ENCODE measurements at regions not wholly inside any gene's neighbourhood (a gene's known extent, or its start where the extent isn't known, plus 50 kb on each side); places are given as distances from the start of the nearest gene placed in this dataset.

DNA sequence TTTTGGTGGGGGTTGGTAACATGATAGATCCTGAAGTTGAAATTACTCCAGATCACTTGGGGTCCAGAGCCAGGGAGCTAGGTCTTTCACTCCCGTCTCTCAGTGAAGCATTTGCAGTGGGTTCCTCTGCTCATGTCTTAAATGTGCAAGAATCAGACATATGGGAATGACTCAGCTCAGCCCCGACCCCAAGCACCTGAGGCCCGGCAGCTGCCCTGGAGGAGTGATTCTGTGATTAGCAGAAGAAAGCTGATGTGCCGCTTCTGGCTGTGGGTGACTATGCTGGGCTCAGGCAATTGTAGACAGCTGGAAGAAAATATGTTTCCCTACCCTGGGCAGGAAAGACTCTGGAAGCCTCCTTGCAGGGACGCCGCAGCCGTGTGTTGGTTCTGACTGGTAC, 601.7 kb downstream of the NPHP4 start:
- H3K4me1 Mint-ChIP-seq: peaks cover 27% of the 10 kb centered on the region
- DNase-seq (no peak), ATAC-seq (ENCODE audit: low read depth) (no peak)
- H3K9me3 Mint-ChIP-seq: peaks cover 2% of the 10 kb centered on the region
- POLR2A ChIA-PET: no interaction called here
- peaks cover 23% of the 10 kb centered on the region for H3K27me3 Mint-ChIP-seq
- H3K36me3 Mint-ChIP-seq: peaks cover 2% of the 10 kb centered on the region
- no peak overlapping the region for H3K4me3 Mint-ChIP-seq
- no peak overlapping the region for H3K27ac Mint-ChIP-seq

DNA sequence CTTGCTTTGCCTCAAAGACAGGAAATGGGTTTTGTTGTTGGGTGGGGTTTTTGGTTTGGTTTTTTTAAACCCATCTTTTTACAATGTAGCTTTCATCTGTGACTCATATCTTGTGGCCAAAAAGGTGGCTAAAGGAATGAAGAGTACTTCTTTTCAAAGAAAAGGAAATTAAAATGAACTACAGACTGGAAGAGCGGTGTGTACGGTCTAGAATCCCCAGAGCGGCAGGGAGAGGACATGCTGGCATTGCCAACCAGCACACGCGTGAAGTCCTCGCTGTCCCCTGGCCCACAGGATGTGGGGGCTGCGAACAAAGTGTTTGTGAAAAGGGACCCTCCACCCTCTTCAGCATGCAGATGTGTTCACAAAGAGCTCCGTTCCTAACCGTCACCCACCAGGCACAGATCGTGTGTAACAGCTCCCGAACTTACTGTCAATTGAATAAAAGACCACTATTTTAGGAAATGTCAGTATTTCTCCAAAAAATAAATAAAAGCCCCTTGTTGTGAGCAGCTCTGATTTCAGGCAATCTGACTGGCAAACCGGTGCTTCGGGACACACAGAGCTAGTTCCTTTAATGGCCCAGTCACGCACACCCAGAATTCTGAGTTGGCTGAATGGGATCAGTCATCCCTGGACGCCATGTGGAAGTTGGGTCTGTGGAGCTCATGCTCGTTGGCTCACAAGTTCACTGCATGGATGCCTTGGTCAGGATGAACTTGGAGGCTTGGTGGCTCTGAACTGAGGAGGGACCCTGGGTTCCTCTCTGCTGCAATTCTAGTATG, 602.9 kb downstream of the NPHP4 start:
- H3K4me3 Mint-ChIP-seq: peak overlapping the region; percentile 74
- no peaks in the 10 kb centered on the region for H3K9me3 Mint-ChIP-seq
- H3K4me1 Mint-ChIP-seq: peaks cover 27% of the 10 kb centered on the region
- no peaks in the 10 kb centered on the region for H3K36me3 Mint-ChIP-seq
- POLR2A ChIA-PET: interaction anchor here (0.5 to 1.3 kb wide), 2 partner anchors 21 to 1512 kb away, joined by 3 to 4 read pairs; no protein-coding TSS in a partner anchor
- peak overlapping the region; percentile 84 for H3K27ac Mint-ChIP-seq
- H3K27me3 Mint-ChIP-seq: peaks cover 17% of the 10 kb centered on the region
- DNase-seq (peak; percentile 44), ATAC-seq (ENCODE audit: low read depth) (peak; percentile 74)

DNA sequence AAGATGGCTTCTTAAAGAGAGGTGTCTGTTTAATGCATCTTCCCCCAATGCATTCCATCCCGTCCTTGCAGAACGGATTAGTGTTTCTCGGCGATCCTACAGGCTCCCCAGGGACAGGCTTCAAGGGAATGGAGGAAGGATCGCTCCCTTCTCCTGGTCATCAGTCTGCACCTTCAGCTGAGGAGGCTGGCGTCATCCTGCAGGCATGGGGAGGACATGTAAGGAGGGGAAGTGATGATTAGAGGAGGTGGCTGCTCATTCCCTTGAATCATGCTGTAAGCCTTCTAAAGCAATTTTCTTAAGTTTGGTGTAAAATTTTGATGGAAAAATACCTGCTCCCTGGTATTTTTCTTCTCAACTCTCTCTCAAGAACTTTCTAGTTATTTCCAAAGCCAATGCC, 603.6 kb downstream of the NPHP4 start:
- H3K27me3 Mint-ChIP-seq: peaks cover 15% of the 10 kb centered on the region
- POLR2A ChIA-PET: interaction anchor here (0.5 to 1.3 kb wide), 2 partner anchors 22 to 1512 kb away, joined by 3 to 4 read pairs; no protein-coding TSS in a partner anchor
- DNase-seq (peak; percentile 48), ATAC-seq (ENCODE audit: low read depth) (peak; percentile 59)
- peaks cover 23% of the 10 kb centered on the region for H3K4me1 Mint-ChIP-seq
- H3K4me3 Mint-ChIP-seq: peak overlapping the region; percentile 74
- no peaks in the 10 kb centered on the region for H3K9me3 Mint-ChIP-seq
- H3K27ac Mint-ChIP-seq: peak overlapping the region; percentile 84
- no peaks in the 10 kb centered on the region for H3K36me3 Mint-ChIP-seq

DNA sequence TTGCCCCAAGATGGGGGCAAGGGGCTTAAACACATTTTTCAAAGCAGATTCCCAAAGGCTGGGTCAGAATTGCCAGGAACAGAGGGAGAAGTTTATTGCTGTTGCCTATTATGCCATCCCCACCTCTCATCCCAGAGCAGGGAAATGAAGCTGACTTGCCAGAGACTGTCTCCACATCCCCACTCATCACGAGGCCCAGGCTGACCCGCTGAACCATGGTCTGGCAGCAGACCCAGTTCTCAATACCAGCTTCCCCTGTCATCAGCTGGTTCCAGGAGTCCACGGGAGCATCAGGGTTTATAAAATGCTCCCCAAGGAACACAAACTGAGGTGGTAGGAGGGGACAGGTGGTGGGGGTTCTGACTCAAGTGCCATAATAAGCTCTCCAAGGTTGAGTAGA, 605.9 kb downstream of the NPHP4 start:
- DNase-seq (no peak), ATAC-seq (ENCODE audit: low read depth) (no peak)
- Mint-ChIP-seq H3K4me1 (peaks cover 23% of the 10 kb centered on the region), H3K4me3 (no peak overlapping the region), H3K27me3 (peaks cover 4% of the 10 kb centered on the region), H3K36me3 (no peaks in the 10 kb centered on the region), H3K27ac (no peak overlapping the region), H3K9me3 (no peaks in the 10 kb centered on the region)
- POLR2A ChIA-PET: no interaction called here

DNA sequence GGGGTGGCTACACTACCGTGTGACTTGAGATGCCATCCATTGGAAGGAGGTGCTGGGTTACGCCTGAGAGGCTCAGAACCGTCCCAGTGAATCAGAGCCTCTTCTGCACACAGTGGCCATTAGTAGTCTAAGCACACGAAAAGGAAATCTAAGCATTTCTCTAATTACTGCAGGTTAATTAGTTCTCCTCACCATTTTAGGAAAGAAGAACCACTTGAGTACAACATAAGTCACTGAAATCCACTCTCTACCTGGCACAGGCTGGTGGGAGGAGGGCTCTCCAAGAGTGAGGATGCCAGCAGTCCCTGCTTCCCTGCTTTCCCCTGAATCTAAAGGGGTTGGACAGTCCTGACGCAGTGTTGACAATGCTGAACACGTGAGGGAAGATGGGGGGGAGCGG, 606.3 kb downstream of the NPHP4 start:
- no peak for ATAC-seq (ENCODE audit: low read depth)
- DNase-seq: no peak
- no peaks in the 10 kb centered on the region for H3K9me3 Mint-ChIP-seq
- H3K4me1 Mint-ChIP-seq: peaks cover 23% of the 10 kb centered on the region
- peaks cover 4% of the 10 kb centered on the region for H3K27me3 Mint-ChIP-seq
- no peaks in the 10 kb centered on the region for H3K36me3 Mint-ChIP-seq
- no peak overlapping the region for H3K4me3 Mint-ChIP-seq
- no peak overlapping the region for H3K27ac Mint-ChIP-seq
- POLR2A ChIA-PET: no interaction called here

DNA sequence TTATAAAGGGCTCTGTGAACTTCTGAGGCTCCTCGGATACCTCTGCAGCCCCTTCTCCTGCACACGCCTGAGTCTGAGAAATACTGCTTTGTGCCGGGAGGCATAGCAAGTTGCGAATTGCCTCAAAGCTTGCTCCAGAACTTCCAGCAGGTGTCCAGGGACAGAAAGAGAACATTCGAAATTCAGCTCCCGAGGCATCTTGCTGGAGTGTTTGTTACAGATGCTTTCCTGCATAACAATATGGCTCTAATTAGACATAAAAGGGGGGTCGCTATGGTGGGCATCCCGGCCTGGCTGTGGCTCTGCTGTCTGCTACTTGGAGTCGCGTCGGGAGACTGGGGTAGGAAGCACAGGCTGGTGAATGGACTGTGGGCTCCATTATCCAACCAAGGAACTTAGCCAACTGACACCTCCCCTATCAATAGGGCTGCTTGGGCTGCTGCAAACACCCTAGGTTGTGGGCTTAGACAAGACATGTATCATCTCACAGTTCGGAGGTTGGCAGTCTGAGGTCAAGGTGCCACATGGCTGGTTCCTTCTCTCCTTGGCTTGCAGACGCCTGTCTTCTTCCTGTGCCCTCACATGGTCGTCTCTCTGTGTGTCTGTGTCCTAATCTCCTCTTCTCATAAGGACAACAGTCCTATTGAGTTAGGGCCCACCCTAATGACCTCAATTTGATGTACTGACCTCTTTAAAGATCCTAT, 607.0 kb downstream of the NPHP4 start:
- ATAC-seq (ENCODE audit: low read depth): no peak
- H3K4me3 Mint-ChIP-seq: no peak overlapping the region
- no peak overlapping the region for H3K27ac Mint-ChIP-seq
- no peaks in the 10 kb centered on the region for H3K9me3 Mint-ChIP-seq
- no peaks in the 10 kb centered on the region for H3K27me3 Mint-ChIP-seq
- peaks cover 20% of the 10 kb centered on the region for H3K4me1 Mint-ChIP-seq
- DNase-seq: no peak
- H3K36me3 Mint-ChIP-seq: no peaks in the 10 kb centered on the region
- POLR2A ChIA-PET: no interaction called here

DNA sequence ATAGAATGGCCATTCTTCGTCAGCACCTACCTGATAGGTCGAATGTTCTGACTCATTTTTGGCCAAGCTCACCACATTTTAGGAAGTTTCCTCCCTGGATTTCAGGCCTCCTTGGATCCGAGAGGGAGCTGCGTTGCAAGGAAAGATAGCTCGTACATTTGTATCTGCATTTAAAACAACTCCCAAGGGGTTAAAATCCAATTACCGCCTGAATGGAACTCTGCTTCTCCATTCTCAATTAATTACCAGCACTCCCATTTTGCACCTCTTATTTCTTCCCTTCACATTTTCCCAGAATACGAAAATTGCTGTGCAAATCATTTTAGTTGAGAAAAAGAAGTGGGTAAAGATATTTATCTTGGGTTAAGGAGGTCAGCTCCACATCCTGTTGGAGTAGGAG, 610.7 kb downstream of the NPHP4 start:
- Mint-ChIP-seq H3K9me3 (no peaks in the 10 kb centered on the region), H3K36me3 (no peaks in the 10 kb centered on the region), H3K4me3 (no peak overlapping the region), H3K27ac (no peak overlapping the region), H3K27me3 (peaks cover 3% of the 10 kb centered on the region), H3K4me1 (no peaks in the 10 kb centered on the region)
- DNase-seq (no peak), ATAC-seq (ENCODE audit: low read depth) (no peak)
- POLR2A ChIA-PET: no interaction called here

DNA sequence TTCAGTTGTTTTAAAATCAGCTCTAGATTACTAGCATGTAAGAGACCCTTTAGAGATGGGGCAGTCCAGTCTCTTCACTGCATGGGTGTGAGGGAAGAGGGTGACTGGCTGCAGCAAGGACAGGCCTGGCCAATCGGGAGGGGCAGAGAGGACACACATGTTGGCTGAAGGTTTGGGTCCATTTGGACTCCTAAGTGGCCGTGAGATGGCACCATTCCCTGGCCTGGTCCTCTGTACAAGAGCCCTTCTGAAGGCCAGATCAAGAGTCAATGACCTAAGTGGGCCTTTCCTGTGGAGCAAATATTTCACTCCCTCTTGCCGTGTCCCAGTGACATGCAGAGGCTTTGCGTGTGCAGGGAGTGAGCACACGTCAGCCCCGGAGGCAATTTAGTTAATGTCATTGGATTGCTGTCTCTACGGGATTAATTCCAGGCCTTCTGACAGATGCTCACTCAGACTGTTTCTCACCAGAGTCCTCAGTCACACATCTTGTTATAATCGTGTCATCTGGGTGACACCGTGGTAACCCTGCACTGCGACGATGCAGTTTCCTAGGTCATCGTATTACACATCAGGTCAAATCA, 613.0 kb downstream of the NPHP4 start:
- DNase-seq (no peak), ATAC-seq (ENCODE audit: low read depth) (no peak)
- H3K27ac Mint-ChIP-seq: no peak overlapping the region
- no peaks in the 10 kb centered on the region for H3K36me3 Mint-ChIP-seq
- H3K9me3 Mint-ChIP-seq: no peaks in the 10 kb centered on the region
- H3K4me3 Mint-ChIP-seq: no peak overlapping the region
- H3K27me3 Mint-ChIP-seq: peaks cover 3% of the 10 kb centered on the region
- POLR2A ChIA-PET: no interaction called here
- H3K4me1 Mint-ChIP-seq: no peaks in the 10 kb centered on the region

DNA sequence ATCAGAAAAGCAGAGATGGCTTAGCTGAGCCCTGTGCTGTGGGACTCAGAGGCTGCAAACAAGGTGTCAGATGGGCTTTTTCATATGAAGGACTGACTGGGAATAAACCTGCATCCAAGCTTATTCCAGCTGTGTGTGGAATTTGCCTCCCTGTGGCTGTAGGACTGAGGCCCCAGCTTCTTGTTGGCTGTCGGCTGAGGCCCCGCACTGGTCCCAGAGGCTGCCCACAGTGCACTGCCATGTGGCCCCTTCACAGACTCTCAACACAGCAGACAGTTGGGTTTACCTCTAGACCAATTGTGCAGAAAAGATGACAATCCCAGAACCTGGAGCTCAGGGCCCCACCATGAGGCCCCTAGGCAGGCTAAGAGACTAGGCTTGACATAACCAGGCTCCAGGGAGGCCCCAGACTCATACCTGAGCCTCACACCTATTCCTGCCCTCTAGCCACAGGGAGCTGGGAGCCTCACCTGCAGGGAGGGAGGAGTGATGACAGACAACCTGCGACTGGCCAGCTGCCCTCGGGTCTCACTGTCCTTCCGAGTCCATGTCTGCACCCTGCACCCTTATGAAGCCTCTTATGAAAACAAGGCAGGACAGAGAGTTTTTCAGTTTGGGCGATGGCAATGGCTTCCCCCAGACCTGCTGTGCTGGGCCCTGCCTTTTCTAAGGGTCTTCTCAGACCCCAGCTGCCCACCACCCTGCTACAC, 615.5 kb downstream of the NPHP4 start:
- Mint-ChIP-seq H3K27ac (no peak overlapping the region), H3K4me1 (no peaks in the 10 kb centered on the region), H3K4me3 (no peak overlapping the region)

DNA sequence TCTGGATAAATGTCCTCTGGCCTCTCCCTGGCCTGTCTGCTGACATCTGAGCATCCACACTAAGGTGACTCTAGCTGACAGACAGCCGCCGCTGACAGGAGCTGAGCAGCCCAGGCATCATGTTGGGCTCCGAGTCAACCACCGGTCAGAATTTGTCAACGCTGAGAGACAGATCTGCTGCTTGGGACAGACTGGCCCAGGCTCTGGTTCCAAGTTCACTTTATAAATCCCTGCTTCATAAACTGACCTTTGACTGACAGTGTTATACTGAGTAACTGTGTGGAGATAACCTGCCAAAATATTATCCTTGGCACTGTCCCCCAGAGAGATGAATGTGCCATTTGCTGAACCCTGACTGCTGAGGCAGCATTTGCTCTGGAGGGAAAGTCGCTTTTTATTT, 616.7 kb downstream of the NPHP4 start:
- H3K27me3 Mint-ChIP-seq: peaks cover 5% of the 10 kb centered on the region
- no peaks in the 10 kb centered on the region for H3K36me3 Mint-ChIP-seq
- POLR2A ChIA-PET: no interaction called here
- H3K27ac Mint-ChIP-seq: no peak overlapping the region
- H3K9me3 Mint-ChIP-seq: peaks cover 9% of the 10 kb centered on the region
- no peak overlapping the region for H3K4me3 Mint-ChIP-seq
- ATAC-seq (ENCODE audit: low read depth) (no peak), DNase-seq (no peak)
- peaks cover 5% of the 10 kb centered on the region for H3K4me1 Mint-ChIP-seq

More for the DNA sequence above, 615.5 kb downstream of the NPHP4 start:
- H3K27me3 Mint-ChIP-seq: peaks cover 5% of the 10 kb centered on the region
- peaks cover 3% of the 10 kb centered on the region for H3K9me3 Mint-ChIP-seq
- no peak for ATAC-seq (ENCODE audit: low read depth)
- POLR2A ChIA-PET: no interaction called here
- no peak for DNase-seq
- no peaks in the 10 kb centered on the region for H3K36me3 Mint-ChIP-seq

DNA sequence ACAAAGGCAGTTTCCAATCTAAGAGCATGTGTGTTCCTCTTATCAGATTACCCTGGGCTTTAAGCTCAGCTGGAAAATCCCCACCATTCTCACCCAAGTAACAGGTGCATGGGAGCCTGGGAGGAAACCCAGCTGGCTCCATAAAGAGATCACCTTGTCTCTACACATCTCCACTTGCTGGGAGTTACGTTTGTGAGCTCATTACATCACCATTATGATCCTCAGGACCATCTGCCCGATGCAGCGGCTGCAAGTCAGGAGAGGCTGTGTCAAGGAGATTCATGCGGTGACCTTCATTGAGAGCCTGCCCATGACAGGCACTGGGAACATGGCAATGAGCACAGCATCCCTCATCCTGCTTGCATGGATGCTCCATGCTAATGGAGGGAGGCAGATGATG, 618.0 kb downstream of the NPHP4 start:
- no peak overlapping the region for H3K4me3 Mint-ChIP-seq
- peaks cover 5% of the 10 kb centered on the region for H3K27me3 Mint-ChIP-seq
- peaks cover 9% of the 10 kb centered on the region for H3K9me3 Mint-ChIP-seq
- H3K27ac Mint-ChIP-seq: no peak overlapping the region
- no peak for ATAC-seq (ENCODE audit: low read depth)
- H3K4me1 Mint-ChIP-seq: peaks cover 12% of the 10 kb centered on the region
- no peaks in the 10 kb centered on the region for H3K36me3 Mint-ChIP-seq
- POLR2A ChIA-PET: no interaction called here
- DNase-seq: no peak

DNA sequence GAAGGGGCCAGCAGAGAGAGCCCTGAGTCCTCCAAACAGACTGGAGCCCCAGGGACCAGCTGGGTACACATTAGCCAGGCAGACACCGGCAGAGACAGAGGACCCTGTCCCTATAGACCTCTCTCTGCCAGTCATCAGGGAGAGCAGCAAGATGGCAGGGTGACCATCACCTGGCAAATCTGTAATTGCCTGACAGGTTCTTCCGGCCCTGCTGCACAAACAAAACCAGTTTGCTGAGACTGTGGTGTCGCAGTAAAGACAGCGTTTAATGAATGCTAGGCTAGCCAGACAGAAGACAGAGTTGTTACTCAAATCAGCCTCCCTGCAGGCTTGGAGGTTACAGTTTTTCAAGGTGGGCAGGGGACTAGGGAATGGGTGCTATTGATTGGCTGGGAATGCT, 618.9 kb downstream of the NPHP4 start:
- Mint-ChIP-seq H3K9me3 (peaks cover 9% of the 10 kb centered on the region), H3K4me3 (no peak overlapping the region), H3K27ac (no peak overlapping the region), H3K4me1 (peaks cover 12% of the 10 kb centered on the region), H3K36me3 (no peaks in the 10 kb centered on the region), H3K27me3 (peaks cover 2% of the 10 kb centered on the region)
- no peak for ATAC-seq (ENCODE audit: low read depth)
- POLR2A ChIA-PET: no interaction called here
- no peak for DNase-seq

DNA sequence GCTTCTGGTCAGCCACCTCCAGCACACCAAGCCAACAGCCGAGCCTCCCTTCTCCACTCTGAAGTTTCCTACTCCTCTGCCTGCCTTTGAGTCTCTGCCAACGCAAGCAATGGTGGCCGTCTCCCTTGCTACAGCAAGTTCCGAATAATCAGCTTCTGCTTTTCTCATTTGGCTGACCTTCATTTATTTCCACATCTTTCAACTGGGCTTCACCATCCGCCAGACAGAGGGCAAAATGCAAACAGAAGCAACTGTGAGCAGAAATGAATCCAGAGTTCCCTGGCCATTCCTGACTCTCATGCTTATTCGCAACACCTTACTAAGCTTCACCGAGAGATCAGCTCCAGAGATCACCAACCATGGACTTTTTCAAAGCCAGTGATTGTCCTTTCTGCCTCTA, 621.0 kb downstream of the NPHP4 start:
- peaks cover 12% of the 10 kb centered on the region for H3K4me1 Mint-ChIP-seq
- no peaks in the 10 kb centered on the region for H3K36me3 Mint-ChIP-seq
- no peak overlapping the region for H3K27ac Mint-ChIP-seq
- POLR2A ChIA-PET: no interaction called here
- H3K27me3 Mint-ChIP-seq: peaks cover 2% of the 10 kb centered on the region
- no peak for ATAC-seq (ENCODE audit: low read depth)
- DNase-seq: no peak
- no peak overlapping the region for H3K4me3 Mint-ChIP-seq
- peaks cover 9% of the 10 kb centered on the region for H3K9me3 Mint-ChIP-seq
